ENCODE measurements at regions not wholly inside any gene's neighbourhood (a gene's known extent, or its start where the extent isn't known, plus 50 kb on each side); places are given as distances from the start of the nearest gene placed in this dataset.

- POLR2A ChIA-PET: interaction anchor here (0.5 kb wide), 1 partner anchor 198 kb away, joined by 3 read pairs; no protein-coding TSS in a partner anchor
- WGBS (ENCODE audit: insufficient coverage, insufficient replicate concordance, low lambda C conversion rate, missing lambda C conversion rate): 38% methylated on average over 7 of the region's 7 CpGs
- Histone ChIP-seq H3K27ac (ENCODE audit: control insufficient read depth, insufficient read depth) (no peak overlapping the region), H2AFZ (ENCODE audit: control insufficient read depth, low read depth, low read length) (no peak overlapping the region), H3K4me1 (ENCODE audit: control insufficient read depth, insufficient read depth, low read length) (no peaks in the 10 kb centered on the region), H3K4me2 (ENCODE audit: control insufficient read depth, insufficient read depth) (no peak overlapping the region), H3K9me3 (replicated peaks; ENCODE audit: control insufficient read depth, insufficient read depth, low read length) (no peaks in the 10 kb centered on the region), H3K36me3 (ENCODE audit: control insufficient read depth in 2 of 2, insufficient read depth in 2 of 2, low read length in 1 of 2) (no peaks in the 10 kb centered on the region), H3K4me3 (no peak overlapping the region), H4K20me1 (ENCODE audit: control insufficient read depth, insufficient read depth) (no peaks in the 10 kb centered on the region), H3K9ac (ENCODE audit: control insufficient read depth, insufficient read depth, low read length) (no peak overlapping the region), H3K27me3 (replicated peaks in 1 of 2; ENCODE audit: control insufficient read depth in 2 of 2, insufficient read depth in 2 of 2, low read length in 1 of 2) (no peaks in the 10 kb centered on the region), H3K79me2 (ENCODE audit: control insufficient read depth, insufficient read depth, low read length) (no peaks in the 10 kb centered on the region)
- SMC1A ChIA-PET (ENCODE audit: uncharacterized antibody, unreplicated experiment): no interaction called here
- BruUV-seq (replicated peaks): no TSS peak
- DNase-seq (ENCODE audit: low read depth, low spot score) (no peak), FAIRE-seq (no peak), ATAC-seq (no peak)
- RAD21 ChIA-PET (ENCODE audit: unreplicated experiment): no interaction called here
- in situ Hi-C loops (cut with MboI): no loop called here
- TF ChIP-seq, protein P1, sequence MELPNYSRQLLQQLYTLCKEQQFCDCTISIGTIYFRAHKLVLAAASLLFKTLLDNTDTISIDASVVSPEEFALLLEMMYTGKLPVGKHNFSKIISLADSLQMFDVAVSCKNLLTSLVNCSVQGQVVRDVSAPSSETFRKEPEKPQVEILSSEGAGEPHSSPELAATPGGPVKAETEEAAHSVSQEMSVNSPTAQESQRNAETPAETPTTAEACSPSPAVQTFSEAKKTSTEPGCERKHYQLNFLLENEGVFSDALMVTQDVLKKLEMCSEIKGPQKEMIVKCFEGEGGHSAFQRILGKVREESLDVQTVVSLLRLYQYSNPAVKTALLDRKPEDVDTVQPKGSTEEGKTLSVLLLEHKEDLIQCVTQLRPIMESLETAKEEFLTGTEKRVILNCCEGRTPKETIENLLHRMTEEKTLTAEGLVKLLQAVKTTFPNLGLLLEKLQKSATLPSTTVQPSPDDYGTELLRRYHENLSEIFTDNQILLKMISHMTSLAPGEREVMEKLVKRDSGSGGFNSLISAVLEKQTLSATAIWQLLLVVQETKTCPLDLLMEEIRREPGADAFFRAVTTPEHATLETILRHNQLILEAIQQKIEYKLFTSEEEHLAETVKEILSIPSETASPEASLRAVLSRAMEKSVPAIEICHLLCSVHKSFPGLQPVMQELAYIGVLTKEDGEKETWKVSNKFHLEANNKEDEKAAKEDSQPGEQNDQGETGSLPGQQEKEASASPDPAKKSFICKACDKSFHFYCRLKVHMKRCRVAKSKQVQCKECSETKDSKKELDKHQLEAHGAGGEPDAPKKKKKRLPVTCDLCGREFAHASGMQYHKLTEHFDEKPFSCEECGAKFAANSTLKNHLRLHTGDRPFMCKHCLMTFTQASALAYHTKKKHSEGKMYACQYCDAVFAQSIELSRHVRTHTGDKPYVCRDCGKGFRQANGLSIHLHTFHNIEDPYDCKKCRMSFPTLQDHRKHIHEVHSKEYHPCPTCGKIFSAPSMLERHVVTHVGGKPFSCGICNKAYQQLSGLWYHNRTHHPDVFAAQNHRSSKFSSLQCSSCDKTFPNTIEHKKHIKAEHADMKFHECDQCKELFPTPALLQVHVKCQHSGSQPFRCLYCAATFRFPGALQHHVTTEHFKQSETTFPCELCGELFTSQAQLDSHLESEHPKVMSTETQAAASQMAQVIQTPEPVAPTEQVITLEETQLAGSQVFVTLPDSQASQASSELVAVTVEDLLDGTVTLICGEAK (IDR thresholded peaks at IDR 0.05; ENCODE audit: borderline replicate concordance): no peak
- no peak for TF ChIP-seq TARDBP (IDR thresholded peaks at IDR 0.05; ENCODE audit: borderline replicate concordance)
- no peak for TF ChIP-seq ATF7 (IDR thresholded peaks at IDR 0.05; ENCODE audit: low read depth)
- no peak for TF ChIP-seq CHD1 (IDR thresholded peaks at IDR 0.05; ENCODE audit: low read depth, low read length)
- TF ChIP-seq CEBPZ (IDR thresholded peaks at IDR 0.05; ENCODE audit: low read depth, low read length): no peak
- TF ChIP-seq SREBF2 (IDR thresholded peaks at IDR 0.05; ENCODE audit: low read length): no peak
- TF ChIP-seq CREB1 (IDR thresholded peaks at IDR 0.05; ENCODE audit: low read depth): no peak
- no peak for TF ChIP-seq CBFB (IDR thresholded peaks at IDR 0.05; ENCODE audit: low read depth)
- no peak for TF ChIP-seq GATAD2B (conservative IDR thresholded peaks at IDR 0.05; ENCODE audit: low read depth)
- TF ChIP-seq, protein P2, sequence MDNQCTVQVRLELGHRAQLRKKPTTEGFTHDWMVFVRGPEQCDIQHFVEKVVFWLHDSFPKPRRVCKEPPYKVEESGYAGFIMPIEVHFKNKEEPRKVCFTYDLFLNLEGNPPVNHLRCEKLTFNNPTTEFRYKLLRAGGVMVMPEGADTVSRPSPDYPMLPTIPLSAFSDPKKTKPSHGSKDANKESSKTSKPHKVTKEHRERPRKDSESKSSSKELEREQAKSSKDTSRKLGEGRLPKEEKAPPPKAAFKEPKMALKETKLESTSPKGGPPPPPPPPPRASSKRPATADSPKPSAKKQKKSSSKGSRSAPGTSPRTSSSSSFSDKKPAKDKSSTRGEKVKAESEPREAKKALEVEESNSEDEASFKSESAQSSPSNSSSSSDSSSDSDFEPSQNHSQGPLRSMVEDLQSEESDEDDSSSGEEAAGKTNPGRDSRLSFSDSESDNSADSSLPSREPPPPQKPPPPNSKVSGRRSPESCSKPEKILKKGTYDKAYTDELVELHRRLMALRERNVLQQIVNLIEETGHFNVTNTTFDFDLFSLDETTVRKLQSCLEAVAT (IDR thresholded peaks at IDR 0.05): no peak
- intact Hi-C loops (cut with micrococcal nuclease; ENCODE audit: unreplicated experiment): no loop called here
- CTCF ChIA-PET: interaction anchor here (1.3 kb wide), 1 partner anchor 10 kb away, joined by 5 read pairs; no protein-coding TSS in a partner anchor
These were observed 217.5 kb downstream of the GJA1 start for GRCh38 chr6:121652726-121653623.

All from GM12878 (cell line).